DOHH2 (cell line): ENCODE measurements at regions not wholly inside any gene's neighbourhood (a gene's known extent, or its start where the extent isn't known, plus 50 kb on each side); places are given as distances from the start of the nearest gene placed in this dataset.

Experiments
- H3F3A ChIP-seq: fragments of 200-600 bp; sonication (generic), shearing (Covaris generic); 2 replicates; pipeline ENCODE4 v1.6.0; 2016; ENCODE audit warnings: antibody characterized with exemption, mild to moderate bottlenecking; ENCODE audit not compliant: control insufficient read depth, insufficient read depth
- H3K27ac ChIP-seq: fragments of 200-600 bp; sonication (generic); 2 replicates; pipeline ENCODE4 v1.5.1; 2014; ENCODE audit warnings: low read depth, mild to moderate bottlenecking, low read length, moderate library complexity
- H3K27me3 ChIP-seq: fragments of 200-600 bp; sonication (generic); 2 replicates; pipeline ENCODE4 v1.6.1; 2014; ENCODE audit warnings: mild to moderate bottlenecking, low read length, mixed read lengths; ENCODE audit not compliant: control insufficient read depth
- H3K36me3 ChIP-seq: fragments of 200-600 bp; sonication (generic); 2 replicates; pipeline ENCODE4 v1.6.1; 2014; ENCODE audit warnings: mild to moderate bottlenecking, low read length, moderate library complexity, mixed read lengths; ENCODE audit not compliant: control insufficient read depth
- H3K4me1 ChIP-seq: fragments of 200-600 bp; sonication (generic); 2 replicates; pipeline ENCODE4 v1.6.1; 2014; ENCODE audit warnings: mild to moderate bottlenecking, low read length, mixed read lengths; ENCODE audit not compliant: control insufficient read depth
- H3K4me2 ChIP-seq: fragments of 200-600 bp; sonication (generic); 2 replicates; pipeline ENCODE4 v1.6.0; 2014; ENCODE audit warnings: mild to moderate bottlenecking, low read length, moderate library complexity
- H3K4me3 ChIP-seq: fragments of 200-600 bp; sonication (generic); 2 replicates; pipeline ENCODE4 v1.5.1; 2014; ENCODE audit warnings: mild to moderate bottlenecking, low read length, mixed read lengths
- H3K79me2 ChIP-seq: fragments of 200-600 bp; sonication (generic); 2 replicates; pipeline ENCODE4 v1.6.1; 2014; ENCODE audit warnings: mild to moderate bottlenecking, low read length, mixed read lengths; ENCODE audit not compliant: control insufficient read depth
- H3K9me2 ChIP-seq: fragments of 200-600 bp; sonication (generic); replicated peaks from 2 replicates; pipeline ENCODE4 v1.6.1; 2014; ENCODE audit warnings: mild to moderate bottlenecking, low read length, mixed read lengths; ENCODE audit not compliant: control insufficient read depth
- H3K9me3 ChIP-seq: fragments of 200-600 bp; sonication (generic); 2 replicates; pipeline ENCODE4 v1.6.1; 2014; ENCODE audit warnings: antibody characterized with exemption, low read length, mixed read lengths; ENCODE audit not compliant: control insufficient read depth, insufficient read depth
- H4K20me1 ChIP-seq: fragments of 200-600 bp; sonication (generic); 2 replicates; pipeline ENCODE4 v1.6.0; 2014; ENCODE audit warnings: low read depth, mild to moderate bottlenecking, antibody characterized with exemption, low read length, moderate library complexity; ENCODE audit not compliant: control insufficient read depth, insufficient read depth
- EZH2phosphoT487 ChIP-seq: fragments of 200-600 bp; sonication (generic); IDR thresholded peaks from 2 replicates; pipeline ENCODE4 v1.6.1; 2017; ENCODE audit warnings: borderline replicate concordance, mild to moderate bottlenecking, antibody characterized with exemption, low read length, moderate library complexity, mixed read lengths
- TF ChIP-seq, protein P1 (sequence below): fragments of 200-600 bp; sonication (generic); IDR thresholded peaks from one replicate; pipeline ENCODE4 v1.5.1; 2014; ENCODE audit warnings: antibody characterized with exemption, mild to moderate bottlenecking, low read depth, low read length; ENCODE audit not compliant: poor library complexity, severe bottlenecking

DNA sequence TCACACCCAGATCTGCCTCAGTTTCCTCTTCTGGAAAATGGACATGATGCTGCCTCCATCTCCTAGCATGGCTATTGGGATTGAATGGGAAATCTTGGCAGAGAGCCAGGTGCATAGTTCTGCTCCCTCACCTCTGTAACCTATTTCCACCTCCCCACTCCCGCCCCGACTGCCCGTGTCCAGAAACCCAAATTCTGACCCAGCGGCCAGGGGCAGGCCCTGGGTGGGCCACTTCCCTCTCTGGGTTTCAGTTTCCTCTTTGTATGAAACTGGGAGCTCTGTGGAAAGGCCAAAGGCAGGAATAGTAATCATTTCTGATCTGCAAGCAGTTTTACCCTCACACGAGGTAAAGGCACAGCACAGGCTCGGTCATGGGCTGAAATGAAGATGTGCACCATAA, 74.1 kb upstream of the DUSP5 start:
- Histone ChIP-seq H3K9me2 (no peaks in the 10 kb centered on the region), H3K79me2 (no peaks in the 10 kb centered on the region), H3K36me3 (no peaks in the 10 kb centered on the region), H3K27ac (no peak overlapping the region), H3K4me2 (no peak overlapping the region), H3F3A (0 out of 2 replicates have a peak, but pooled peaks cover 7% of the 10 kb centered on the region), H3K9me3 (no peaks in the 10 kb centered on the region), H4K20me1 (no peaks in the 10 kb centered on the region), H3K4me1 (peaks cover 43% of the 10 kb centered on the region), H3K4me3 (no peak overlapping the region), H3K27me3 (no peaks in the 10 kb centered on the region)
- TF ChIP-seq, protein P1, sequence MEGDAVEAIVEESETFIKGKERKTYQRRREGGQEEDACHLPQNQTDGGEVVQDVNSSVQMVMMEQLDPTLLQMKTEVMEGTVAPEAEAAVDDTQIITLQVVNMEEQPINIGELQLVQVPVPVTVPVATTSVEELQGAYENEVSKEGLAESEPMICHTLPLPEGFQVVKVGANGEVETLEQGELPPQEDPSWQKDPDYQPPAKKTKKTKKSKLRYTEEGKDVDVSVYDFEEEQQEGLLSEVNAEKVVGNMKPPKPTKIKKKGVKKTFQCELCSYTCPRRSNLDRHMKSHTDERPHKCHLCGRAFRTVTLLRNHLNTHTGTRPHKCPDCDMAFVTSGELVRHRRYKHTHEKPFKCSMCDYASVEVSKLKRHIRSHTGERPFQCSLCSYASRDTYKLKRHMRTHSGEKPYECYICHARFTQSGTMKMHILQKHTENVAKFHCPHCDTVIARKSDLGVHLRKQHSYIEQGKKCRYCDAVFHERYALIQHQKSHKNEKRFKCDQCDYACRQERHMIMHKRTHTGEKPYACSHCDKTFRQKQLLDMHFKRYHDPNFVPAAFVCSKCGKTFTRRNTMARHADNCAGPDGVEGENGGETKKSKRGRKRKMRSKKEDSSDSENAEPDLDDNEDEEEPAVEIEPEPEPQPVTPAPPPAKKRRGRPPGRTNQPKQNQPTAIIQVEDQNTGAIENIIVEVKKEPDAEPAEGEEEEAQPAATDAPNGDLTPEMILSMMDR, result no peak
- TF ChIP-seq EZH2phosphoT487, result no peak

DNA sequence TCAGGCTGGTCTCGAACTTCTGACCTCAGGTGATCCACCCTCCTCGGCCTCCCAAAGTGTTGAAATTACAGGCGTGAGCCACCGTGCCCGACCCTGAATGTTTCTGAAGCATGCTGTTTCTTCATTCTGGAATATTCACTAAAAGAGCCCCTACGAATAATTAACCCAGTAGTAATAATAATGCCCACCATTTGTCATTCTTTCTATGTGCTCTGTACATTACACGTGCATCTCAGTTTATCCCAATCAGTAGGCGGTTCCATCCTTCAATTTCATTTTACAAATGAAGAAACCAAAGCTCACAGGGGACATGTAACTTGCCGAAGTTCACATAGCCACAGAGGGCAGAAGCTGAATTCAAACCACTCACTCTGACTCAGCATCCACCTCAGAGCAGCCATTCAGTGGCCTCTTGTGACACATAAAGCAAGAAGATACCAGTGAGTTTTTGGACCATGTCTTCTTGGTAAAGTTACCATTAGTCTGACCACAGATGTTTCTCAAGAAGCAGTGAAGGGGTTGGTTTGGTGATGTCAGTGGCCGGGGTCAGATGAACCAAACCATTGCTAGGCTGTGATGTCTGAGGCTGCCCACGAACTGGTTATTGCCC, 71.9 kb upstream of the DUSP5 start:
- peaks cover 29% of the 10 kb centered on the region for H3K4me1 ChIP-seq
- H3K27me3 ChIP-seq, result no peaks in the 10 kb centered on the region
- H3F3A ChIP-seq, result 0 out of 2 replicates have a peak, but pooled peaks cover 7% of the 10 kb centered on the region
- H3K79me2 ChIP-seq, result no peaks in the 10 kb centered on the region
- H3K4me2 ChIP-seq, result no peak overlapping the region
- H3K27ac ChIP-seq, result no peak overlapping the region
- no peaks in the 10 kb centered on the region for H4K20me1 ChIP-seq
- no peaks in the 10 kb centered on the region for H3K9me2 ChIP-seq
- H3K9me3 ChIP-seq, result no peaks in the 10 kb centered on the region
- no peak for TF ChIP-seq EZH2phosphoT487
- TF ChIP-seq, protein P1, result no peak
- no peak overlapping the region for H3K4me3 ChIP-seq
- no peaks in the 10 kb centered on the region for H3K36me3 ChIP-seq

DNA sequence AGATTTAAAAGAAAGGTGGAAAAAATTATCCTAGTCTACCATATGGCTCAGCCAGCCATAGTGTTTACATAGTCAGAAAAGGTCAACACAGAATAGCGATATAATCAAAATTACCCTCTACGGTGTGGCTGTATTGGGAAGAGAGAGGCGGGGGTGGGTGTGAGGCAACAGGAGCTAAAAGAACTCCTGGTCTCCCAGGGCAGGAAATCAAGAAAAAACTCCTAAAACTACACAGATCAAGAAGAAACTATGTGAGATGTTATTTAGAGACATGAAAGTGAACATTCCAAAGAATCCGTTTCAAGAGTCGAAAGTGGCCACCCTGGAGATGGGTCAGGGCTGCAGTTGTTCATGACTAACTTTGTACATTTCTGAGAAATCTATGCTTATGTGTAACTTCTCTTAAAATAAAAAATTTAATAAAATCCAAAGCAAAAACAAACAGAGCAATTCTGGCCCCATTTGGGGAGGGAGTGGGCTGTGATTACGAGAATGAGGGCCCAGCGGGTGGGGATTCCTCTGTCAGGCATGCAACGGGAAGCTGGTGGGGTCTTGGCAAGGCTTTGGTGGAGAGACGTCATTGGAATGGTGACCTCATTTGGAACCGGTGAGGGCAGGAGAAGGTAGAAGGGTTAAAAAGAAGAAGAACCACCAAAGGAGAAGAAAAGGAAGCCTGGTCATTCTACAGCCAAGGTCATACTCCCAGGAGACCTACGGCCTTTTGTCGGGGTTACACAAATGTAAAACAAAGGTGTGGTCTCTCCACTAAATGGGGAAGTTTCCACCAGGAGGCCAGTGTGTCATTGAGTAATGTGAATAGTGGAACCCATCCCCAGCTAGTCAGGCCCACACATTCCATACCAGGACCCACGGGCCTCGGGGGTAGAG, 71.2 kb upstream of the DUSP5 start:
- H3K79me2 ChIP-seq, result no peaks in the 10 kb centered on the region
- no peaks in the 10 kb centered on the region for H3K27me3 ChIP-seq
- no peaks in the 10 kb centered on the region for H3K9me3 ChIP-seq
- TF ChIP-seq, protein P1, result no peak
- TF ChIP-seq EZH2phosphoT487, result no peak
- no peak overlapping the region for H3K27ac ChIP-seq
- H3K4me1 ChIP-seq, result peaks cover 22% of the 10 kb centered on the region
- no peak overlapping the region for H3K4me2 ChIP-seq
- H3K4me3 ChIP-seq, result no peak overlapping the region
- no peaks in the 10 kb centered on the region for H4K20me1 ChIP-seq
- H3K9me2 ChIP-seq, result no peaks in the 10 kb centered on the region
- H3F3A ChIP-seq, result 0 out of 2 replicates have a peak, but pooled peaks cover 7% of the 10 kb centered on the region
- H3K36me3 ChIP-seq, result no peaks in the 10 kb centered on the region
